GM23338 (cell line): ENCODE measurements at regions not wholly inside any gene's neighbourhood (a gene's known extent, or its start where the extent isn't known, plus 50 kb on each side); places are given as distances from the start of the nearest gene placed in this dataset.

Source experiments
- ATAC-seq: fragments of 200-7000 bp; cut with Tn5 transposase; 3 replicates; pipeline ENCODE4 v1.9.1; 2020
- DNase-seq: peaks from one replicate; pipeline ENCODE4 v3.0.0-alpha.2; 2015; ENCODE audit warnings: low spot score
- H2AFZ ChIP-seq: fragments of 200-600 bp; sonication (generic); 2 replicates; pipeline ENCODE4 v1.8.0; 2016; ENCODE audit warnings: antibody characterized with exemption, mild to moderate bottlenecking, moderate library complexity
- H3F3A ChIP-seq: fragments of 200-600 bp; sonication (generic); replicated peaks from 2 replicates; pipeline ENCODE4 v1.8.0; 2017; ENCODE audit warnings: antibody characterized with exemption, mixed run types, low read depth
- H3K27ac ChIP-seq: fragments of 200-600 bp; sonication (generic); 2 replicates; pipeline ENCODE4 v1.6.1; 2016; ENCODE audit warnings: low read depth
- H3K27me3 ChIP-seq: fragments of 200-600 bp; sonication (generic); 2 replicates; pipeline ENCODE4 v1.8.0; 2016; ENCODE audit warnings: mild to moderate bottlenecking, mixed run types, moderate library complexity; ENCODE audit not compliant: insufficient read depth
- H3K36me3 ChIP-seq: fragments of 200-600 bp; sonication (generic); 2 replicates; pipeline ENCODE4 v1.8.0; 2016; ENCODE audit warnings: mild to moderate bottlenecking; ENCODE audit not compliant: insufficient read depth
- H3K4me1 ChIP-seq: fragments of 200-600 bp; sonication (generic); 2 replicates; pipeline ENCODE4 v1.8.0; 2016; ENCODE audit warnings: mild to moderate bottlenecking, moderate library complexity; ENCODE audit not compliant: insufficient read depth
- H3K4me2 ChIP-seq: fragments of 200-600 bp; sonication (generic); 2 replicates; pipeline ENCODE4 v1.7.1; 2017; ENCODE audit warnings: mixed run types
- H3K4me3 ChIP-seq: fragments of 200-600 bp; sonication (generic); 2 replicates; pipeline ENCODE4 v1.6.1; 2016; ENCODE audit warnings: mixed run types
- H3K79me2 ChIP-seq: fragments of 200-600 bp; sonication (generic); replicated peaks from 2 replicates; pipeline ENCODE4 v1.8.0; 2017; ENCODE audit warnings: mild to moderate bottlenecking; ENCODE audit not compliant: insufficient read depth
- H3K9me2 ChIP-seq: fragments of 200-600 bp; sonication (generic); 2 replicates; pipeline ENCODE4 v1.8.0; 2017; ENCODE audit not compliant: insufficient read depth
- H4K20me1 ChIP-seq: fragments of 200-600 bp; sonication (generic); replicated peaks from 2 replicates; pipeline ENCODE4 v1.8.0; 2017; ENCODE audit warnings: mild to moderate bottlenecking; ENCODE audit not compliant: insufficient read depth
- H3K27ac Mint-ChIP-seq: 2 replicates; pipeline ENCODE4 v1.8.0; 2020; ENCODE audit warnings: inconsistent platforms, mild to moderate bottlenecking, moderate library complexity, mixed read lengths
- H3K27me3 Mint-ChIP-seq: 3 replicates; pipeline ENCODE4 v1.8.0; 2022; ENCODE audit warnings: low read depth, mild to moderate bottlenecking, moderate library complexity, mixed read lengths, inconsistent platforms; ENCODE audit not compliant: insufficient read depth, poor library complexity
- H3K36me3 Mint-ChIP-seq: 3 replicates; pipeline ENCODE4 v1.8.0; 2021; ENCODE audit warnings: low read depth, mild to moderate bottlenecking, inconsistent platforms, moderate library complexity, mixed read lengths
- H3K4me1 Mint-ChIP-seq: 3 replicates; pipeline ENCODE4 v1.8.0; 2020; ENCODE audit warnings: mild to moderate bottlenecking, inconsistent platforms, mixed read lengths
- H3K4me3 Mint-ChIP-seq: 3 replicates; pipeline ENCODE4 v1.8.0; 2021; ENCODE audit warnings: moderate library complexity, mild to moderate bottlenecking, inconsistent platforms, mixed read lengths
- H3K9me3 Mint-ChIP-seq: 3 replicates; pipeline ENCODE4 v1.8.0; 2020; ENCODE audit warnings: moderate library complexity, mild to moderate bottlenecking, inconsistent platforms, mixed read lengths
- CTCF ChIP-seq, 2 experiments: fragments of 200-600 bp in 1 of 2; sonication (generic) in 1 of 2; conservative IDR thresholded peaks; 2 replicates each; pipeline versions ENCODE4 v1.5.1 to v1.6.1; 2016 to 2017; ENCODE audit warnings: antibody characterized with exemption in 2 of 2, low read depth in 2 of 2, mild to moderate bottlenecking in 2 of 2, moderate library complexity in 1 of 2
- ETS1 ChIP-seq: IDR thresholded peaks from 2 replicates; pipeline ENCODE4 v1.6.1; 2016; ENCODE audit warnings: antibody characterized with exemption
- EZH2 ChIP-seq: fragments of 200-600 bp; sonication (generic); IDR thresholded peaks from one replicate; pipeline ENCODE4 v1.8.0; 2017; ENCODE audit warnings: antibody characterized with exemption, mild to moderate bottlenecking, low read depth; ENCODE audit not compliant: unreplicated experiment
- JUNB ChIP-seq: IDR thresholded peaks from one replicate; pipeline ENCODE4 v1.6.1; 2016; ENCODE audit warnings: antibody characterized with exemption; ENCODE audit not compliant: unreplicated experiment
- NANOG ChIP-seq: IDR thresholded peaks from 2 replicates; pipeline ENCODE4 v1.6.1; 2016; ENCODE audit warnings: antibody characterized with exemption, borderline replicate concordance
- REST ChIP-seq: IDR thresholded peaks from one replicate; pipeline ENCODE4 v1.6.1; 2018; ENCODE audit warnings: antibody characterized with exemption; ENCODE audit not compliant: unreplicated experiment
- ZNF114 ChIP-seq: fragments of 250-450 bp; sonication (Bioruptor Pico); IDR thresholded peaks from 2 replicates; pipeline ENCODE4 v1.5.0; 2020; ENCODE audit warnings: mild to moderate bottlenecking, moderate library complexity
- ZNF331 ChIP-seq: fragments of 250-450 bp; sonication (Bioruptor Pico); IDR thresholded peaks from 2 replicates; pipeline ENCODE4 v1.5.0; 2020; ENCODE audit warnings: low read depth, mild to moderate bottlenecking, moderate library complexity
- ZNF462 ChIP-seq: fragments of 250-450 bp; sonication (Bioruptor Pico); IDR thresholded peaks from 2 replicates; pipeline ENCODE4 v1.5.0; 2020; ENCODE audit warnings: mild to moderate bottlenecking, moderate library complexity

- TF ChIP-seq ZNF462 (CRISPR knock-in tag) (no peak), ETS1 (no peak)
These were observed 235.9 kb downstream of the FOXL1 start (continued) for GRCh38 chr16:86814256-86814655.

GRCh38 chr16:86816930-86817625, 238.7 kb downstream of the FOXL1 start:
- H3K4me2 ChIP-seq: no peak overlapping the region
- H3K4me1 Mint-ChIP-seq: peaks cover 10% of the 10 kb centered on the region; the same call in 2 of the 3 replicates
- H3K27ac ChIP-seq: no peak overlapping the region
- peaks cover 13% of the 10 kb centered on the region; the same call in 1 of the 2 replicates for H3K9me2 ChIP-seq
- H4K20me1 ChIP-seq: no peaks in the 10 kb centered on the region
- H3K36me3 ChIP-seq: no peaks in the 10 kb centered on the region
- no peak overlapping the region for H3K4me3 ChIP-seq
- TF ChIP-seq REST (no peak), NANOG (no peak), ETS1 (no peak), EZH2 (no peak), JUNB (no peak), ZNF331 (CRISPR knock-in tag) (no peak), CTCF (conservative IDR thresholded peaks at IDR 0.05; ENCODE audit: low read depth in 2 of 2) (no peak), ZNF114 (CRISPR knock-in tag) (no peak)
- no peaks in the 10 kb centered on the region for H3K9me3 Mint-ChIP-seq
- ATAC-seq (no peak), DNase-seq (no peak)
- no peak overlapping the region for H2AFZ ChIP-seq
- no peaks in the 10 kb centered on the region for H3K27me3 ChIP-seq
- no peaks in the 10 kb centered on the region for H3F3A ChIP-seq
- no peaks in the 10 kb centered on the region for H3K36me3 Mint-ChIP-seq
- peaks cover 3% of the 10 kb centered on the region for H3K27me3 Mint-ChIP-seq
- no peaks in the 10 kb centered on the region for H3K4me1 ChIP-seq
- H3K79me2 ChIP-seq: no peaks in the 10 kb centered on the region
- no peak overlapping the region for H3K27ac Mint-ChIP-seq
- H3K4me3 Mint-ChIP-seq: no peak overlapping the region
